Neuron (in vitro differentiated cells): ENCODE measurements at regions not wholly inside any gene's neighbourhood (a gene's known extent, or its start where the extent isn't known, plus 50 kb on each side); places are given as distances from the start of the nearest gene placed in this dataset.
"Not testable (repeated sequence)": the region's sequence is repeated elsewhere in the genome, so short reads cannot be mapped to it uniquely, and the experiment has no call there.

Source experiments
- H2AFZ ChIP-seq: one replicate; pipeline ENCODE4 v1.6.1; 2013; ENCODE audit warnings: low read depth, mild to moderate bottlenecking, inconsistent platforms, low read length, moderate library complexity
- H3K27me3 ChIP-seq: one replicate; pipeline ENCODE4 v1.6.1; 2013; ENCODE audit warnings: low read length; ENCODE audit not compliant: insufficient read depth
- H3K36me3 ChIP-seq: one replicate; pipeline ENCODE4 v1.6.1; 2013; ENCODE audit warnings: low read length; ENCODE audit not compliant: insufficient read depth
- H3K4me1 ChIP-seq: one replicate; pipeline ENCODE4 v1.6.1; 2013; ENCODE audit warnings: low read length; ENCODE audit not compliant: insufficient read depth
- H3K4me3 ChIP-seq: 2 replicates; pipeline ENCODE4 v1.5.1; 2013; ENCODE audit warnings: mild to moderate bottlenecking, low read length, moderate library complexity
- H3K9me3 ChIP-seq: one replicate; pipeline ENCODE4 v1.6.1; 2013; ENCODE audit warnings: low read length

GRCh38 chr15:87537295-87537694 lies 719.2 kb downstream of the NTRK3 start:
- Histone ChIP-seq H3K36me3 (no peaks in the 10 kb centered on the region), H2AFZ (no peak overlapping the region), H3K27me3 (no peaks in the 10 kb centered on the region), H3K4me1 (no peaks in the 10 kb centered on the region), H3K9me3 (no peaks in the 10 kb centered on the region), H3K4me3 (no peak overlapping the region)

GRCh38 chr15:87533637-87534036 lies 722.9 kb downstream of the NTRK3 start:
- not testable (repeated sequence) for H3K4me1 ChIP-seq, H3K4me3 ChIP-seq, H2AFZ ChIP-seq, H3K9me3 ChIP-seq, H3K36me3 ChIP-seq, H3K27me3 ChIP-seq

- H3K9me3 ChIP-seq = no peaks in the 10 kb centered on the region
Measured at GRCh38 chr15:87528873-87529272, 727.7 kb downstream of the NTRK3 start.

GRCh38 chr15:87527875-87528274 lies 728.7 kb downstream of the NTRK3 start:
- Histone ChIP-seq H3K27me3 (no peaks in the 10 kb centered on the region), H3K4me1 (no peaks in the 10 kb centered on the region), H3K36me3 (no peaks in the 10 kb centered on the region), H2AFZ (no peak overlapping the region), H3K4me3 (no peak overlapping the region), H3K9me3 (no peaks in the 10 kb centered on the region)

More at GRCh38 chr15:87528873-87529272, 727.7 kb downstream of the NTRK3 start:
- H2AFZ ChIP-seq = no peak overlapping the region
- no peaks in the 10 kb centered on the region for H3K36me3 ChIP-seq
- no peak overlapping the region for H3K4me3 ChIP-seq
- H3K27me3 ChIP-seq = no peaks in the 10 kb centered on the region
- H3K4me1 ChIP-seq = no peaks in the 10 kb centered on the region

- H3K4me1 ChIP-seq = no peaks in the 10 kb centered on the region
- H2AFZ ChIP-seq = no peak overlapping the region
- no peaks in the 10 kb centered on the region for H3K9me3 ChIP-seq
- H3K36me3 ChIP-seq = no peaks in the 10 kb centered on the region
- H3K27me3 ChIP-seq = no peaks in the 10 kb centered on the region
- no peak overlapping the region for H3K4me3 ChIP-seq
Measured at GRCh38 chr15:87527416-87527815, 729.1 kb downstream of the NTRK3 start.

GRCh38 chr15:87523516-87523915 lies 733.0 kb downstream of the NTRK3 start:
- Histone ChIP-seq H3K9me3 (no peaks in the 10 kb centered on the region), H3K36me3 (no peaks in the 10 kb centered on the region), H3K4me3 (no peak overlapping the region), H3K27me3 (no peaks in the 10 kb centered on the region), H2AFZ (no peak overlapping the region), H3K4me1 (no peaks in the 10 kb centered on the region)

- Histone ChIP-seq H3K4me1 (no peaks in the 10 kb centered on the region), H3K27me3 (no peaks in the 10 kb centered on the region), H2AFZ (no peak overlapping the region), H3K4me3 (no peak overlapping the region), H3K9me3 (no peaks in the 10 kb centered on the region), H3K36me3 (no peaks in the 10 kb centered on the region)
Measured at GRCh38 chr15:87522997-87523396, 733.5 kb downstream of the NTRK3 start.

- Histone ChIP-seq H3K27me3 (no peaks in the 10 kb centered on the region), H3K4me3 (no peak overlapping the region), H3K9me3 (no peaks in the 10 kb centered on the region), H2AFZ (no peak overlapping the region), H3K4me1 (no peaks in the 10 kb centered on the region), H3K36me3 (no peaks in the 10 kb centered on the region)
Measured at GRCh38 chr15:87518957-87519356, 737.6 kb downstream of the NTRK3 start.

- H3K4me3 ChIP-seq = no peak overlapping the region
- no peaks in the 10 kb centered on the region for H3K9me3 ChIP-seq
- H3K27me3 ChIP-seq = no peaks in the 10 kb centered on the region
- no peak overlapping the region for H2AFZ ChIP-seq
- H3K4me1 ChIP-seq = no peaks in the 10 kb centered on the region
- H3K36me3 ChIP-seq = no peaks in the 10 kb centered on the region
Measured at GRCh38 chr15:87508086-87508485, 748.5 kb downstream of the NTRK3 start.

GRCh38 chr15:87502173-87502572 lies 754.4 kb downstream of the NTRK3 start:
- H3K4me3 ChIP-seq = no peak overlapping the region
- H3K9me3 ChIP-seq = no peaks in the 10 kb centered on the region
- H3K4me1 ChIP-seq = no peaks in the 10 kb centered on the region
- no peaks in the 10 kb centered on the region for H3K27me3 ChIP-seq
- no peaks in the 10 kb centered on the region for H3K36me3 ChIP-seq
- no peak overlapping the region for H2AFZ ChIP-seq

- H3K4me1 ChIP-seq = no peaks in the 10 kb centered on the region
- H3K36me3 ChIP-seq = no peaks in the 10 kb centered on the region
- no peaks in the 10 kb centered on the region for H3K9me3 ChIP-seq
- no peak overlapping the region for H3K4me3 ChIP-seq
- H2AFZ ChIP-seq = no peak overlapping the region
- no peaks in the 10 kb centered on the region for H3K27me3 ChIP-seq
Measured at GRCh38 chr15:87500240-87500639, 756.3 kb downstream of the NTRK3 start.

- H3K27me3 ChIP-seq = no peaks in the 10 kb centered on the region
- no peaks in the 10 kb centered on the region for H3K9me3 ChIP-seq
- H3K4me3 ChIP-seq = no peak overlapping the region
Measured at GRCh38 chr15:87498560-87498959, 758.0 kb downstream of the NTRK3 start.

GRCh38 chr15:87496795-87497194 lies 759.7 kb downstream of the NTRK3 start:
- H3K9me3 ChIP-seq = no peaks in the 10 kb centered on the region
- H3K4me3 ChIP-seq = no peak overlapping the region
- no peaks in the 10 kb centered on the region for H3K36me3 ChIP-seq
- H3K4me1 ChIP-seq = no peaks in the 10 kb centered on the region
- H3K27me3 ChIP-seq = no peaks in the 10 kb centered on the region
- H2AFZ ChIP-seq = no peak overlapping the region

More at GRCh38 chr15:87498560-87498959, 758.0 kb downstream of the NTRK3 start:
- Histone ChIP-seq H2AFZ (no peak overlapping the region), H3K36me3 (no peaks in the 10 kb centered on the region), H3K4me1 (no peaks in the 10 kb centered on the region)

- no peaks in the 10 kb centered on the region for H3K27me3 ChIP-seq
- no peak overlapping the region for H2AFZ ChIP-seq
- no peak overlapping the region for H3K4me3 ChIP-seq
- no peaks in the 10 kb centered on the region for H3K4me1 ChIP-seq
- no peaks in the 10 kb centered on the region for H3K9me3 ChIP-seq
- H3K36me3 ChIP-seq = no peaks in the 10 kb centered on the region
Measured at GRCh38 chr15:87496109-87496508, 760.4 kb downstream of the NTRK3 start.
